ENCODE measurements at regions not wholly inside any gene's neighbourhood (a gene's known extent, or its start where the extent isn't known, plus 50 kb on each side); places are given as distances from the start of the nearest gene placed in this dataset.

DNA sequence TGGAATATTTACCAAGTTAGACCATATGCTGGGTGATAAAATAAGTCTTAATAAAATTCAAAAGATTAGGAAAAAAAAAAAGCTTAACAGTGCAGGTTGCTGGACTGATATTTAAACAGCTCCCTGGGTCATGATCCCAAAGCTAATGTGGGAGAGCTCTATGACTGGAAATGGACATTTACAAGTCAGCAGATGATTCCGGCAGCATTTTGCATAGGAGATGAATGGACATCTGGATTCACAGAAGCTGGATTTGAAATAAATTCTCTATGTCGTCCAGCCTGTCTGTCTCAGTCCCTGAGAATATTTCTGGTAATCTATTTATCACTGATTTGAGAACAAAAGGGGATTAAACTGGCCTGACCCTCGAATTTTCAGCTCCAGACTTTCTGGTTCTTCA, 52.3 kb upstream of the KLHL25 start:
- DNase-seq (ENCODE audit: low spot score), result no peak

- DNase-seq (ENCODE audit: low spot score), result no peak
Measured at GRCh38 chr15:85849946-85850345, 55.2 kb upstream of the KLHL25 start.

GRCh38 chr15:85852969-85853368, 58.2 kb upstream of the KLHL25 start:
- no peak for DNase-seq (ENCODE audit: low spot score)

DNA sequence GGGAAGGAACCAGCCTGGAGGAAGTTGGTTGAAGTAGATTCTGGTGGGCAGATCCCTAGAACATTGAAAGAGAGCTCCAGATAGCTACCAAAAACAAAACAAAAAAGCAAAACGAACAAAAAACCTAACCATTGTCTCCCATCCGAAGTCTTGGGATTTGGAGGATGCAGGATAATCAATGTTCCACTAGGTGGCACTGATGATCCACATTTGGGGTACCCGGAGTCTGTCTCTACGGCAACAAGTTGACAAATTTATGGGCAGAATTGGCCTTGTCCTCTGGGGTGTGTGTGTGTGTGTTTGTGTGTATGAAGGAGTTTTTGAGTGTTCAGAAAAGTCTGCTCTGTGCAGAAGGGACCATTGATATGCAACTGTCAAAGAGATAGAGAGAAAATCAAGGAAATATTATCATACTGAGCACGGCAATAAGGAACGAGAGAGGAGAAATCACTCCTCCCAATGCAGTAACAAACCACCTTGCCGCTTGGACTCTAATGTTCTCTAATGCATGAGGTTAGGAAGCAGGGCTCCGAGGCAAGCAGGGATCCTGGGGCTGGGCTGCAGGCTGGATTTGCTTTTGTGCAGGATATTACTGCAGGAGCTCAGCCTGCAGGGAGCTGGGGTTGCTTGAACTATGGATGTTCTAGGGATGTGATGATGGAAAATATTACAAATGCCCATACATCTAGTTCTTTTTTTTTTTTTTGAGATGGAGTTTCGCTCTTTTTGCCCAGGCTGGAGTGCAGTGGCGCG, 59.8 kb upstream of the KLHL25 start:
- peak; percentile 69 for DNase-seq (ENCODE audit: low spot score)

- DNase-seq (ENCODE audit: low spot score), result peak; percentile 74
Measured at GRCh38 chr15:85858586-85859375, 64.1 kb upstream of the KLHL25 start.

DNA sequence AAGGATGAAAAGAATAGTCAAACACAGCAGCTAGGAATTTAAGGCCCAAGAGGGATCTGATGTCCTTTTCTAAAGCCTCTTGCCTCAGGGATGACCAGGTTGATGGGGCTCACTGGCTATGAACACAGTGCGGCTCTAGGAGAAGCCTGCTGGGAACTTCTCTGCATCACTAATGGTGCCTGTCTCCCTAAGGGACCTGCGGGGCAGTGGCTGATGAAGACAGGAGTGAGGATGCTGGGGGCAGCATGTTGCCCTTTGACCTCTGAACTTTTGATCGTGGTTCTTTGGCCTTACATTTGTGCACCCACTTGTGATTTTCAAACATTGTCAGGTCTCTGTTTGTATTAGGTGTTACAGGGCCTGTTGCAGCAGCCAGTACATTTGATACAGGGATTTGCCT, 64.9 kb upstream of the KLHL25 start:
- no peak for DNase-seq (ENCODE audit: low spot score)

DNA sequence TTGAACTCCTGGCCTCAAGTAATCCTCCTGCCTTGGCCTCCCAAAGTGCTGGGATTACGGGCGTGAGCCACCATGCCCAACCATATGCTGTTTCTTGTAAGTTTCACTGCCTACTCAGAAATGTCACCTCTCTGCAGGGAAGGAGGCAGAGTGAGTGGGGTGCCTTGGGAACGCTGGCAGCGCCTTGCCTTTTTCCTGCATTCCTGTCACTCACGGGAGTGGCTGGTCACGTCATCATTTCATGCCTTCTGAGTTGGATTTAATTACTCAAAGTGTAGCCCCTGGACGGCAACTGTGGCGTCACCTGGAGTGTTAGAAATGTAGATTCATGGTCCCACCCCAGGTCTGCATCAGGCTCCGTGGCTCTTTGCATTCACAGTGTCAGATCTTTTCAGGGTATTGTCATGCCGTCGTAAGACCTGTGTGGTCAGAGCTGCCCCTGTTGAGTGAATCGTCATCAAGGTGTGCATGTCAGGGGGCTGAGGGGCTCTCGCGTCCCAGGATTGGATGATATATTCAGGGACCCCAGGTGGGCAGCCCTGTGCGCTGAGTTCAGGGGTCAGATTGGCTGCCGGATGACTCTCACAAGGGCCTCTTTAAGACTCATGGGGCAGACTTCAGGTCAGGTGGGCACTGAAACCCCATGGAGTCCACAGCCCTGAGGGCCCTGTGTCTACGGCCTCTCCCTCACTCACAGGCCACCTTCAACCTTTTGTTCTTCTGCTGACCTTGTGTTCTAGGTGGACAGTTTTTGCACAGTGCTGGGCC, 65.9 kb upstream of the KLHL25 start:
- no peak for DNase-seq (ENCODE audit: low spot score)

DNA sequence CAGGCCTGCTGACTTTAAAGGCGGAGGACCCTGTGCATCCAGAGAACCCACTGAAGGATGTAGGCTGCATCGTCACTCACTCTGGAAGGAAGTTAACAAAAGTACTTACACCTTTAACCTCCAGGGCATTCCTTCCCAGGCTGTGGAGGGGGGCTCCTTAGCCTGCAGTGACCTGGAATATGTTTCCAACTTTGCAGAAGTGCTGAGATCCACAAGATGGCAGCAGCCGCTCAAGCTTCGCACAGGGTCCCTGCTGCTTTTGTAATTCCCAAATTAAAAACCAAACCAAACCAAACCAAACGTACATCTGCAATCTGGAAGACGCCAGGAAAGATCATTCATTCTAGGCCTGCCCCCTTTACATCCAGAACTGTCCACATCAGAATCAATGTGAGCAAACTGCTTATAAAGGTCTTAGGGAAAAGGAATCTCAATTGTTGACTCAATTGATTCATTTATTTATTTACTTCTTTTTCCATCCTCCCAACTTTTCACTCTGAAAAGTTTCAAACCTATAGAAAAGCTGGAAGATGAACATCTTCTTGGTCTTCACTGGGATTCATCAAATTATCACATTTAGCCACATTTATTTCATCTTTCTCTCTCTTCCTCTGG, 70.5 kb upstream of the KLHL25 start:
- no peak for DNase-seq (ENCODE audit: low spot score)

GRCh38 chr15:85867250-85867649, 72.5 kb upstream of the KLHL25 start:
- no peak for DNase-seq (ENCODE audit: low spot score)

GRCh38 chr15:85869124-85869523, 74.4 kb upstream of the KLHL25 start:
- no peak for DNase-seq (ENCODE audit: low spot score)

DNA sequence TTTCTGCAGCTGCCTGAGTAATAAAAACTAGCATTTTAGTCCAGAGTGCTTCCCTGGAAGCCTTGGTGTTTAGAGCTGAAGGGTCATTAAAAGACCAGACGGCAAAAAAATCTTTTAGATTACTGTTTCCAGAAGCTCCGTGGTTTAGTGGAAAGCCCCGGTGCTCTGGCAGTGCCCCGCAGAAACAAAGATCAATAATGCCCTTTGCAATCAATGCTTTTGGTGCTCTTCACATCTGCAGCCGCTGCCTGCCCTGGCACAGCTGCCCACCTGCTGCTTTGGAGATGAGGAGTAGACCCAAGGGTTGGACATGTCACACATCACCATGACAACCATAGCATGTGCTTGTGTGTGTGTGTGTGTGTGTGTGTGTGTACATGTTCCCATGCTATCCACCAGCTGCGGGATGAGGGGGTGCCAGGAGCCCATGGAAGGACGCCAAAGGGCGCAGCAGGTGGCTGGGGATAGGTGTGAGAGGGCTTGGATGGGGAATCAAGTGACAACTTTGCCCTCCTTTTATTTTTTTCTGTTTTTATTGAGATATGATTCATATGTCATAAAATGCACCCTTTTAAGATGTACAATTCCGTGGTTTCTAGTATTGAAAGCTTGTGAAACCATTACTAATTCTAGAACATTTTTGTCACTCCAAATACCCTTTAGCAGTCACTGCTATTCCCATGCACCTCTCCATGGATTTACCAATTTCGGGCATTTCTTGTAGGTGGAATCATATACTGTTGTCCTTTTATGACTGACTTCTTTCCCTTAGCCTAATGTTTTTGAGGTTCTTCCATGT, 75.7 kb upstream of the KLHL25 start:
- DNase-seq (ENCODE audit: low spot score), result no peak

DNA sequence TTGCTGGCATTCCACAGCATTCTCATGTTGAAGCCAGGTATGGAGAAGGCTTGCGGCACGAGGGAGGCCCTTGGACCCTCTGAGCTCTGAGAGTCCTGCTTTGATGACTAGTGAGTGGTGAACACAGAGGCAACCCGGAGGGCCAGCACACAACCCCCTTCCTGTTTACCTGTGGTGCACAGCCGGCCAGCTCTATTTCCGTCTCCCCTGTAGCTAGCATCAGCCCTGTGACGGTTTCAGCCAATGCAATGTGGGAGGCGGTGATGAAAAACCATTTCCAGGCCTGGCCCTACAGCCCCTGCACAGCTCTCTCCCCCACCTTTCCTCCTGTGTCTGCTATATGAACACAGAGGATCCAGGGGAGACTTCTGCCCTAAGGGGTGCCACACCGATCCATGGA, 76.8 kb upstream of the KLHL25 start:
- no peak for DNase-seq (ENCODE audit: low spot score)

DNA sequence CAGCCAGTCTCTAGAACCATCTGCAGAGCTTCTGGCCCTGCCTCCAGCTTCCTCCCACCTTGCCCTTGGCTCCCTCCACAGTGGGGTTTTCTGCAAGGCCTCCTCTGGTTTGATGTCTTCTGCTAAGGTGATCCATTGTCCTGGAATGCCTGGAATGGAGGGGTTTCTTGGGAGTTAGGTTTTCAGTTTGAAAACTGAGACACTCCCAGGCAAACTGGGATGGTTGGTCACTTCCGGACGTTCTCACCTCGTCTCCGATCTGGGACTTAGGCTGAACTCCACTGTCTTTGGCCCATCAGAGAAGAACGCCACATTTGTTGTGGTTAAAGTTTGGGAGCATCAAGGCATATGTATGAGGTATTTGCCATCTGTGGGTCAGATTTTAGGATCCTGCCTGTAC, 77.4 kb upstream of the KLHL25 start:
- DNase-seq (ENCODE audit: low spot score), result no peak

GRCh38 chr15:85874236-85874635, 79.5 kb upstream of the KLHL25 start:
- DNase-seq (ENCODE audit: low spot score), result no peak

DNA sequence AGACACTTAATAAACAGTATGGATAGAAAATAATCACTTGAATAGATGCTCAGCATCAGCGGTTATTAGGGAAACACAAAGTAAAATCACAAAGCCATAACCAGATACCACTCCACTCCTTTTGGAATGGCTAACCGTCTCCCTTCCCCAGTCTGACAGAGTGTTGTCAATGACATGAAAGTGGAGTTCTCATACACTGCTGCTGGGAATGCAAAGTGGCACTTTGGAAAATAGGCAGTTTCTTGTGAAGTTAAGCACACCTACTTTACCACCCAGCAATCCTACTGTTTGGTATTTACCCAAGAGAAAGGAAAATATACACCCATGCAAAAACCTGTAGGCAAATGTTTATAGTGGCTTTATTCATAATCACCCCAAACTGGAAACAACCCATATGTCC, 81.0 kb upstream of the KLHL25 start:
- no peak for DNase-seq (ENCODE audit: low spot score)

GRCh38 chr15:85878828-85879225, 84.1 kb upstream of the KLHL25 start:
- DNase-seq (ENCODE audit: low spot score), result no peak

DNA sequence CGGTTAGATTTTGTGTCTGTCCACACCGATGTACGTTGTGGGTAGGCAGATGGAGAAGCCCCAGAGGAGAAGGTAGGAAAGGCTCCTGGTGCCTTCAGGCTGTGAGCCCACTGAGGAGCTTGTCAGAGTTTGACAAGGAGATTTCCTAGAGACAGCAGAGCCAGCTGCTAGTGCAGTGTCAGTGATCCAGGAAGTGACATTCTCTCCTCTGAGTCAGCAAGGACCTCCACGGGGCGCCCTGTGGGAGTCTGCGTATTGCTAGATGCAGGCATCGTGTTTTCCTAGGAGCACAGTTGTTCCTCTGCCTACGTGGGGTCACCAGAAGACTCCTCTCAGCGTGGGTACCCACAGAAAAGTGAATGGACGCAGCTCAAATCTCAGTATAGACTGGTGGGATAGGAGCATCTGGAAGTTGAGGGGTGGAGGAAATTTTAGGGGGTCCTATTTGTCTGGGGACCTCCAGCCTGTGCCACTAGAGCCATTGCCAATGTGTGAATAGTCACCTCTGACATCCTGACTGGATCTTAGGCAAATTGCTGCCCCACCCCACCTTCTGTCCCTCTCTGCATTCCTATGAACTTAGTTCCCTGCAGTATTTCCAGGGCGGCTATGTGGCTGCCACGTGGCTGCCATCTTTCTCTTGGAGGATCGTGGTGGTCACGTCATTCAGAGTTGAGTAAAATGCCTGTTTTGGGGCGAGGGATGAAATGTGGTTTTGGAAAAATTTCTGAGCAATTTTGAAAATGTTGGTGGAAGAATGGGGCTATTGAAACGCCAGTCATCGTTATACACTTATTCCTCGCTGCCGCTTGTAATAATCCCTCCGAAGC, 84.8 kb upstream of the KLHL25 start:
- no peak for DNase-seq (ENCODE audit: low spot score)

GRCh38 chr15:85880501-85881190, 85.9 kb upstream of the KLHL25 start:
- no peak for DNase-seq (ENCODE audit: low spot score)

- no peak for DNase-seq (ENCODE audit: low spot score)
Measured at GRCh38 chr15:85886309-85886811, 91.6 kb upstream of the KLHL25 start.

Data from CD4-positive, alpha-beta T cell treated with Interleukin-15 for 4 hours (primary cell).